ENCODE measurements at regions not wholly inside any gene's neighbourhood (a gene's known extent, or its start where the extent isn't known, plus 50 kb on each side); places are given as distances from the start of the nearest gene placed in this dataset.

DNA sequence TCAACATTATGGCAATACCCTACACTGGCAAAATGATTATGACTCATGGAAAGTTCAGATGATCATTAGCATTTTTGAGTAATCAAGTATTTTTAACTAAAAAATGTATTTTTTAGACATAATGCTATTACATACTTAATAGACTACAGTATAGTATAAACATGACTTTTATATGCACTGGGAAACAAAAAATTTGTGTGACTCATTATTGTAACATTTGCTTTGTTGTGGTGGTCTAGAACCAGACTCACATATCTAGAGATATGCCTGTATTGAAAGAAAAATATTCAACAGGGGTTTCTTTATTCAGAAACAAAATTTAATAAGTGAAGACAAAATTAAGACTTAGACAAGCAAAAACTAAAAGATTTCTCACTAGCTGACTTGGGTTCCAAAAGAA is 385.3 kb upstream of the RIOK2 start:
- Histone ChIP-seq H3K27ac (ENCODE audit: low read depth, low read length) (peak overlapping the region; percentile 15), H3K36me3 (ENCODE audit: insufficient read depth, low read length) (no peaks in the 10 kb centered on the region), H3K9ac (ENCODE audit: low read length) (no peak overlapping the region), H3K4me2 (ENCODE audit: low read length) (no peak overlapping the region), H3K79me2 (ENCODE audit: insufficient read depth, low read length) (no peaks in the 10 kb centered on the region), H3K9me3 (ENCODE audit: insufficient read depth, low read depth, low read length) (peaks cover 12% of the 10 kb centered on the region), H3K4me3 (ENCODE audit: insufficient read depth, low read depth, low read length) (no peak overlapping the region), H3K4me1 (ENCODE audit: insufficient read depth, low read length) (no peaks in the 10 kb centered on the region), H2AFZ (ENCODE audit: low read depth, low read length) (no peak overlapping the region), H4K20me1 (ENCODE audit: insufficient read depth, low read length) (no peaks in the 10 kb centered on the region), H3K27me3 (ENCODE audit: insufficient read depth, low read length) (no peaks in the 10 kb centered on the region)
- Mint-ChIP-seq H3K4me3 (ENCODE audit: unreplicated experiment) (no peak overlapping the region), H3K36me3 (ENCODE audit: low read depth, unreplicated experiment) (no peaks in the 10 kb centered on the region), H3K9me3 (ENCODE audit: unreplicated experiment) (peaks cover 13% of the 10 kb centered on the region), H3K4me1 (ENCODE audit: low read depth, unreplicated experiment) (no peaks in the 10 kb centered on the region), H3K27ac (ENCODE audit: unreplicated experiment) (no peak overlapping the region), H3K27me3 (ENCODE audit: low read depth, unreplicated experiment) (no peaks in the 10 kb centered on the region)
- no peak for FAIRE-seq
- DNase-seq (ENCODE audit: low read depth), result peak; percentile 37
- TF ChIP-seq EZH2 (IDR thresholded peaks at IDR 0.05; ENCODE audit: insufficient read depth, low read length), result no peak
- TF ChIP-seq, protein P1, sequence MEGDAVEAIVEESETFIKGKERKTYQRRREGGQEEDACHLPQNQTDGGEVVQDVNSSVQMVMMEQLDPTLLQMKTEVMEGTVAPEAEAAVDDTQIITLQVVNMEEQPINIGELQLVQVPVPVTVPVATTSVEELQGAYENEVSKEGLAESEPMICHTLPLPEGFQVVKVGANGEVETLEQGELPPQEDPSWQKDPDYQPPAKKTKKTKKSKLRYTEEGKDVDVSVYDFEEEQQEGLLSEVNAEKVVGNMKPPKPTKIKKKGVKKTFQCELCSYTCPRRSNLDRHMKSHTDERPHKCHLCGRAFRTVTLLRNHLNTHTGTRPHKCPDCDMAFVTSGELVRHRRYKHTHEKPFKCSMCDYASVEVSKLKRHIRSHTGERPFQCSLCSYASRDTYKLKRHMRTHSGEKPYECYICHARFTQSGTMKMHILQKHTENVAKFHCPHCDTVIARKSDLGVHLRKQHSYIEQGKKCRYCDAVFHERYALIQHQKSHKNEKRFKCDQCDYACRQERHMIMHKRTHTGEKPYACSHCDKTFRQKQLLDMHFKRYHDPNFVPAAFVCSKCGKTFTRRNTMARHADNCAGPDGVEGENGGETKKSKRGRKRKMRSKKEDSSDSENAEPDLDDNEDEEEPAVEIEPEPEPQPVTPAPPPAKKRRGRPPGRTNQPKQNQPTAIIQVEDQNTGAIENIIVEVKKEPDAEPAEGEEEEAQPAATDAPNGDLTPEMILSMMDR (IDR thresholded peaks at IDR 0.05; ENCODE audit: insufficient read depth, low read depth, low read length), result no peak

DNA sequence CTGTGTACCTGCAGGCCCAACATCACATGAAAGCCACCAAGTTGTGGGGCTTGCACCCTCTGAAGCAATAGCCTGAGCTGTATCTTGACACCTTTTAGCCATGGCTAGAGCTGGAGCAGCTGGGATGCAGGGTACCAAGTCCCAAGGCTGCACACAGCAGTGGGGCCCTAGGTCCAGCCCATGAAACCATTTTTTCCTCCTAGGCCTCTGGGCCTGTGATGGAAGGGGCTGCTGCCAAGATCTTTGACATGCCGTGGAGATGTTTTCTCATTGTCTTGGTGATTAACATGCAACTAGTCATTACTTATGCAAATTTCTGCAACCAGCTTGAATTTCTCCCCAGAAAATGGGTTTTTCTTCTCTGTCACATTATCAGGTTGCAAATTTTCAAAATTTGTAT is 387.2 kb upstream of the RIOK2 start:
- TF ChIP-seq, protein P1 (IDR thresholded peaks at IDR 0.05; ENCODE audit: insufficient read depth, low read depth, low read length), result no peak
- TF ChIP-seq EZH2 (IDR thresholded peaks at IDR 0.05; ENCODE audit: insufficient read depth, low read length), result no peak

DNA sequence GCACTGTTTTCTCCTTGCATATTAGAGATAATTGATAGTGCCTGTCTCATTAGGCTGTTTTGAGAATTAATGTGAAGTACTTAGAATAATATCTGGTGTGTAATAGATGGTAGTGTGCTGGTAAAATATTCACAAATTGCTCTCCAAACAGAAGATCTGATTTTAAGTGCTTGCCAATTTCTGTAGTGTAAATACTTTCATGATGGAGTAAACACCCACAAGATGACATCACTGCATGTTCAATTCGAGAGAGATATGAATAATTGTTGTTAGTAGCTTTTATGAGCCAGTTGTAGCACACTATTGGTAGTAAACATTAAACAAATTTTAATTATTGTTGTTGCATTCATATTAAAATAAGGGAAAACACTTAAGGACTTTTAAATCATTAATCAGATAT is 392.3 kb upstream of the RIOK2 start:
- Histone ChIP-seq H3K4me1 (ENCODE audit: insufficient read depth, low read length) (no peaks in the 10 kb centered on the region), H3K4me3 (ENCODE audit: insufficient read depth, low read depth, low read length) (no peak overlapping the region), H4K20me1 (ENCODE audit: insufficient read depth, low read length) (no peaks in the 10 kb centered on the region), H3K36me3 (ENCODE audit: insufficient read depth, low read length) (no peaks in the 10 kb centered on the region), H3K27me3 (ENCODE audit: insufficient read depth, low read length) (no peaks in the 10 kb centered on the region), H3K9me3 (ENCODE audit: insufficient read depth, low read depth, low read length) (peaks cover 6% of the 10 kb centered on the region), H3K4me2 (ENCODE audit: low read length) (no peak overlapping the region), H2AFZ (ENCODE audit: low read depth, low read length) (no peak overlapping the region), H3K9ac (ENCODE audit: low read length) (no peak overlapping the region), H3K27ac (ENCODE audit: low read depth, low read length) (no peak overlapping the region), H3K79me2 (ENCODE audit: insufficient read depth, low read length) (no peaks in the 10 kb centered on the region)
- TF ChIP-seq EZH2 (IDR thresholded peaks at IDR 0.05; ENCODE audit: insufficient read depth, low read length), result no peak
- TF ChIP-seq, protein P1 (IDR thresholded peaks at IDR 0.05; ENCODE audit: insufficient read depth, low read depth, low read length), result no peak
- DNase-seq (ENCODE audit: low read depth) (no peak), FAIRE-seq (no peak)
- no peaks in the 10 kb centered on the region for H3K36me3 Mint-ChIP-seq (ENCODE audit: low read depth, unreplicated experiment)
- H3K4me1 Mint-ChIP-seq (ENCODE audit: low read depth, unreplicated experiment), result no peaks in the 10 kb centered on the region
- no peak overlapping the region for H3K27ac Mint-ChIP-seq (ENCODE audit: unreplicated experiment)
- H3K4me3 Mint-ChIP-seq (ENCODE audit: unreplicated experiment), result no peak overlapping the region
- H3K27me3 Mint-ChIP-seq (ENCODE audit: low read depth, unreplicated experiment), result no peaks in the 10 kb centered on the region
- H3K9me3 Mint-ChIP-seq (ENCODE audit: unreplicated experiment), result peaks cover 3% of the 10 kb centered on the region

More for the DNA sequence above, 387.2 kb upstream of the RIOK2 start:
- Mint-ChIP-seq H3K27ac (ENCODE audit: unreplicated experiment) (no peak overlapping the region), H3K4me1 (ENCODE audit: low read depth, unreplicated experiment) (no peaks in the 10 kb centered on the region), H3K4me3 (ENCODE audit: unreplicated experiment) (no peak overlapping the region), H3K36me3 (ENCODE audit: low read depth, unreplicated experiment) (no peaks in the 10 kb centered on the region), H3K27me3 (ENCODE audit: low read depth, unreplicated experiment) (no peaks in the 10 kb centered on the region), H3K9me3 (ENCODE audit: unreplicated experiment) (peaks cover 13% of the 10 kb centered on the region)
- FAIRE-seq (no peak), DNase-seq (ENCODE audit: low read depth) (no peak)
- H3K4me1 ChIP-seq (ENCODE audit: insufficient read depth, low read length), result no peaks in the 10 kb centered on the region
- no peak overlapping the region for H2AFZ ChIP-seq (ENCODE audit: low read depth, low read length)
- H4K20me1 ChIP-seq (ENCODE audit: insufficient read depth, low read length), result no peaks in the 10 kb centered on the region
- no peaks in the 10 kb centered on the region for H3K27me3 ChIP-seq (ENCODE audit: insufficient read depth, low read length)
- no peak overlapping the region for H3K9ac ChIP-seq (ENCODE audit: low read length)
- no peak overlapping the region for H3K27ac ChIP-seq (ENCODE audit: low read depth, low read length)
- H3K79me2 ChIP-seq (ENCODE audit: insufficient read depth, low read length), result no peaks in the 10 kb centered on the region
- no peak overlapping the region for H3K4me2 ChIP-seq (ENCODE audit: low read length)
- H3K9me3 ChIP-seq (ENCODE audit: insufficient read depth, low read depth, low read length), result peaks cover 12% of the 10 kb centered on the region
- H3K4me3 ChIP-seq (ENCODE audit: insufficient read depth, low read depth, low read length), result no peak overlapping the region
- no peaks in the 10 kb centered on the region for H3K36me3 ChIP-seq (ENCODE audit: insufficient read depth, low read length)
